Fibroblast of lung (primary cell): ENCODE measurements at regions not wholly inside any gene's neighbourhood (a gene's known extent, or its start where the extent isn't known, plus 50 kb on each side); places are given as distances from the start of the nearest gene placed in this dataset.

Experiments used
- DNase-seq, 2 donors: peaks; one replicate each; pipeline versions ENCODE4 v3.0.0 to v3.0.0-alpha.2; 2010; ENCODE audit warnings: low read depth in 2 of 2
- H2AFZ ChIP-seq: 2 replicates; pipeline ENCODE4 v1.5.1; 2012; ENCODE audit warnings: low read length, control low read depth, inconsistent platforms
- H3K27ac ChIP-seq: 2 replicates; pipeline ENCODE4 v1.5.1; 2011; ENCODE audit warnings: low read length, control low read depth; ENCODE audit not compliant: insufficient read depth
- H3K27me3 ChIP-seq: 2 replicates; pipeline ENCODE4 v1.5.1; 2011; ENCODE audit warnings: mild to moderate bottlenecking, low read length; ENCODE audit not compliant: control insufficient read depth, insufficient read depth
- H3K36me3 ChIP-seq: 2 replicates; pipeline ENCODE4 v1.5.1; 2011; ENCODE audit warnings: low read length; ENCODE audit not compliant: control insufficient read depth, insufficient read depth
- H3K4me1 ChIP-seq: 2 replicates; pipeline ENCODE4 v1.5.1; 2011; ENCODE audit warnings: low read length; ENCODE audit not compliant: control insufficient read depth, insufficient read depth; ENCODE audit errors: extremely low read depth
- H3K4me2 ChIP-seq: 2 replicates; pipeline ENCODE4 v1.5.1; 2011; ENCODE audit warnings: low read length, control low read depth; ENCODE audit not compliant: insufficient read depth; ENCODE audit errors: extremely low read depth
- H3K4me3 ChIP-seq, 4 experiments: fragments of 200-600 bp in 1 of 4; sonication (generic) in 1 of 4; replicated peaks in 1 of 4; 2 replicates each; pipeline ENCODE4 v1.5.1; 2011 to 2016; ENCODE audit warnings: low read length in 4 of 4, low read depth in 3 of 4, mild to moderate bottlenecking in 3 of 4, control low read depth in 2 of 4, inconsistent platforms in 1 of 4, mixed read lengths in 1 of 4; ENCODE audit not compliant: insufficient read depth in 1 of 4; ENCODE audit errors: control extremely low read depth in 1 of 4
- H3K79me2 ChIP-seq: 2 replicates; pipeline ENCODE4 v1.5.1; 2012; ENCODE audit warnings: mild to moderate bottlenecking, low read length, inconsistent platforms; ENCODE audit not compliant: control insufficient read depth, insufficient read depth
- H3K9ac ChIP-seq: 2 replicates; pipeline ENCODE4 v1.5.1; 2011; ENCODE audit warnings: mild to moderate bottlenecking, low read length, control low read depth; ENCODE audit not compliant: insufficient read depth
- H3K9me3 ChIP-seq: 2 replicates; pipeline ENCODE4 v1.5.1; 2012; ENCODE audit warnings: low read depth, low read length; ENCODE audit not compliant: control insufficient read depth, insufficient read depth
- H4K20me1 ChIP-seq: 2 replicates; pipeline ENCODE4 v1.5.1; 2011; ENCODE audit warnings: low read length; ENCODE audit not compliant: control insufficient read depth, insufficient read depth; ENCODE audit errors: extremely low read depth
- CTCF ChIP-seq, 2 donors: IDR thresholded peaks in 1 of 2; conservative IDR thresholded peaks in 1 of 2; 1 replicate in 1 of 2; 2 replicates in 1 of 2; pipeline ENCODE4 v1.5.1; 2011 to 2012; ENCODE audit warnings: low read length in 2 of 2, control low read depth in 1 of 2, inconsistent platforms in 1 of 2, low read depth in 1 of 2, mild to moderate bottlenecking in 1 of 2
- EZH2 ChIP-seq: IDR thresholded peaks from 2 replicates; pipeline ENCODE4 v1.5.1; 2012; ENCODE audit warnings: low read length, control low read depth, mild to moderate bottlenecking; ENCODE audit errors: missing control alignments

GRCh38 chr3:102571720-102572384 is 137.0 kb downstream of the ZPLD1 start:
- Histone ChIP-seq H3K27me3 (no peaks in the 10 kb centered on the region), H3K4me3 (no peak overlapping the region), H3K36me3 (no peaks in the 10 kb centered on the region), H4K20me1 (no peaks in the 10 kb centered on the region), H3K9me3 (no peaks in the 10 kb centered on the region), H3K27ac (no peak overlapping the region), H3K79me2 (no peaks in the 10 kb centered on the region), H2AFZ (no peak overlapping the region), H3K4me1 (no peaks in the 10 kb centered on the region), H3K9ac (no peak overlapping the region), H3K4me2 (no peak overlapping the region)
- TF ChIP-seq CTCF (conservative IDR thresholded peaks at IDR 0.05 in 1 of 2, IDR thresholded peaks at IDR 0.05 in 1 of 2; ENCODE audit: low read depth in 1 of 2, low read length in 2 of 2), result no peak
- no peak for TF ChIP-seq EZH2
- no peak for DNase-seq

- Histone ChIP-seq H3K36me3 (no peaks in the 10 kb centered on the region), H3K27ac (no peak overlapping the region), H3K9me3 (no peaks in the 10 kb centered on the region), H3K4me2 (no peak overlapping the region), H3K27me3 (no peaks in the 10 kb centered on the region), H3K79me2 (no peaks in the 10 kb centered on the region), H3K9ac (no peak overlapping the region), H3K4me3 (no peak overlapping the region), H2AFZ (no peak overlapping the region), H3K4me1 (no peaks in the 10 kb centered on the region), H4K20me1 (no peaks in the 10 kb centered on the region)
- TF ChIP-seq EZH2 (no peak), CTCF (conservative IDR thresholded peaks at IDR 0.05 in 1 of 2, IDR thresholded peaks at IDR 0.05 in 1 of 2; ENCODE audit: low read depth in 1 of 2, low read length in 2 of 2) (no peak)
- DNase-seq, result no peak
Measured at GRCh38 chr3:102573483-102574028, 138.7 kb downstream of the ZPLD1 start.

- Histone ChIP-seq H3K4me3 (no peak overlapping the region), H3K9me3 (no peaks in the 10 kb centered on the region), H3K79me2 (no peaks in the 10 kb centered on the region), H3K27ac (no peak overlapping the region), H4K20me1 (no peaks in the 10 kb centered on the region), H3K36me3 (no peaks in the 10 kb centered on the region), H2AFZ (no peak overlapping the region), H3K9ac (no peak overlapping the region), H3K27me3 (no peaks in the 10 kb centered on the region), H3K4me2 (no peak overlapping the region), H3K4me1 (no peaks in the 10 kb centered on the region)
- TF ChIP-seq EZH2 (no peak), CTCF (conservative IDR thresholded peaks at IDR 0.05 in 1 of 2, IDR thresholded peaks at IDR 0.05 in 1 of 2; ENCODE audit: low read depth in 1 of 2, low read length in 2 of 2) (no peak)
- no peak for DNase-seq
Measured at GRCh38 chr3:102574355-102574754, 139.5 kb downstream of the ZPLD1 start.
